Breast epithelium (tissue), 4 donors: ENCODE measurements at regions not wholly inside any gene's neighbourhood (a gene's known extent, or its start where the extent isn't known, plus 50 kb on each side); places are given as distances from the start of the nearest gene placed in this dataset.

Experiments
- DNase-seq, 2 donors: peaks; one replicate each; pipeline ENCODE4 v3.0.0-alpha.2; 2019; ENCODE audit warnings: low spot score in 2 of 2
- H3K27ac ChIP-seq, 2 donors: fragments of 200-600 bp; sonication (generic) in 1 of 2; one replicate each; pipeline ENCODE4 v1.5.1; 2016 to 2019; ENCODE audit warnings: mild to moderate bottlenecking in 1 of 2
- H3K27me3 ChIP-seq, 2 donors: fragments of 200-600 bp; sonication (generic) in 1 of 2; one replicate each; pipeline versions ENCODE4 v1.5.1 to v1.6.0; 2017 to 2019; ENCODE audit warnings: control low read depth in 1 of 2, mild to moderate bottlenecking in 1 of 2
- H3K36me3 ChIP-seq: fragments of 200-600 bp; one replicate; pipeline ENCODE4 v1.5.1; 2019
- H3K4me1 ChIP-seq, 2 donors: fragments of 200-600 bp; sonication (generic); one replicate each; pipeline ENCODE4 v1.5.1; 2016 to 2019; ENCODE audit warnings: control low read depth in 1 of 2
- H3K4me3 ChIP-seq, 3 donors: fragments of 200-600 bp; sonication (generic); 1 replicate in 2 of 3; 2 replicates in 1 of 3; pipeline ENCODE4 v1.5.1; 2016 to 2019; ENCODE audit warnings: mild to moderate bottlenecking in 3 of 3, moderate library complexity in 2 of 3
- H3K9me3 ChIP-seq, 2 donors: fragments of 200-600 bp; sonication (generic) in 1 of 2; one replicate each; pipeline ENCODE4 v1.5.1; 2016 to 2019; ENCODE audit warnings: control low read depth in 1 of 2
- CTCF ChIP-seq, 3 donors: fragments of 450-650 bp; IDR thresholded peaks; one replicate each; pipeline ENCODE4 v1.5.1; 2016 to 2017; ENCODE audit warnings: antibody characterized with exemption in 3 of 3, mild to moderate bottlenecking in 3 of 3, moderate library complexity in 3 of 3
- POLR2A ChIP-seq: fragments of 450-650 bp; IDR thresholded peaks from one replicate; pipeline ENCODE4 v1.6.1; 2016; ENCODE audit warnings: antibody characterized with exemption, mild to moderate bottlenecking, moderate library complexity
- POLR2AphosphoS5 ChIP-seq, 3 donors: sonication (generic); formaldehyde crosslinking; IDR thresholded peaks; one replicate each; pipeline ENCODE4 v1.6.1; 2017; ENCODE audit warnings: antibody characterized with exemption in 3 of 3
- intact Hi-C: fragments of 100-400 bp; cut with DNase I; formaldehyde crosslinking; loops from one replicate; pipeline ENCODE4 v1.15.1; 2023; ENCODE audit warnings: low total_unique reads

- TF ChIP-seq CTCF (IDR thresholded peaks at IDR 0.05) (no peak), POLR2AphosphoS5 (IDR thresholded peaks at IDR 0.05) (no peak), POLR2A (no peak)
- intact Hi-C loops: no loop called here
- no peak for DNase-seq
Measured at GRCh38 chr11:71357414-71357813, 90.8 kb downstream of the DHCR7 start.

GRCh38 chr11:71356904-71357303 lies 91.3 kb downstream of the DHCR7 start:
- intact Hi-C loops: no loop called here
- TF ChIP-seq POLR2A (no peak), POLR2AphosphoS5 (IDR thresholded peaks at IDR 0.05) (no peak), CTCF (IDR thresholded peaks at IDR 0.05) (no peak)
- Histone ChIP-seq H3K9me3 (no peaks in the 10 kb centered on the region), H3K4me1 (no peaks in the 10 kb centered on the region), H3K27me3 (no peaks in the 10 kb centered on the region), H3K4me3 (no peak overlapping the region), H3K27ac (no peak overlapping the region), H3K36me3 (no peaks in the 10 kb centered on the region)
- no peak for DNase-seq

More at GRCh38 chr11:71357414-71357813, 90.8 kb downstream of the DHCR7 start:
- H3K36me3 ChIP-seq: no peaks in the 10 kb centered on the region
- no peaks in the 10 kb centered on the region for H3K9me3 ChIP-seq
- no peaks in the 10 kb centered on the region for H3K27me3 ChIP-seq
- H3K4me3 ChIP-seq: no peak overlapping the region
- H3K4me1 ChIP-seq: no peaks in the 10 kb centered on the region
- H3K27ac ChIP-seq: no peak overlapping the region

GRCh38 chr11:71356280-71356876 lies 91.8 kb downstream of the DHCR7 start:
- H3K27ac ChIP-seq: no peak overlapping the region
- TF ChIP-seq POLR2A: no peak
- TF ChIP-seq POLR2AphosphoS5 (IDR thresholded peaks at IDR 0.05): no peak
- TF ChIP-seq CTCF (IDR thresholded peaks at IDR 0.05): no peak
- H3K36me3 ChIP-seq: no peaks in the 10 kb centered on the region
- DNase-seq: no peak
- H3K27me3 ChIP-seq: no peaks in the 10 kb centered on the region
- no peaks in the 10 kb centered on the region for H3K4me1 ChIP-seq
- H3K9me3 ChIP-seq: no peaks in the 10 kb centered on the region
- intact Hi-C loops: no loop called here
- no peak overlapping the region for H3K4me3 ChIP-seq

GRCh38 chr11:71355281-71355680 lies 92.9 kb downstream of the DHCR7 start:
- Histone ChIP-seq H3K36me3 (no peaks in the 10 kb centered on the region), H3K4me3 (no peak overlapping the region), H3K27ac (no peak overlapping the region), H3K4me1 (no peaks in the 10 kb centered on the region), H3K9me3 (no peaks in the 10 kb centered on the region), H3K27me3 (no peaks in the 10 kb centered on the region)
- no peak for TF ChIP-seq POLR2AphosphoS5 (IDR thresholded peaks at IDR 0.05)
- DNase-seq: no peak
- intact Hi-C loops: no loop called here

GRCh38 chr11:71354394-71355105 lies 93.6 kb downstream of the DHCR7 start:
- H3K27me3 ChIP-seq: no peaks in the 10 kb centered on the region
- no peaks in the 10 kb centered on the region for H3K9me3 ChIP-seq
- DNase-seq: no peak
- intact Hi-C loops: no loop called here
- H3K36me3 ChIP-seq: no peaks in the 10 kb centered on the region
- no peak overlapping the region for H3K4me3 ChIP-seq
- TF ChIP-seq CTCF (IDR thresholded peaks at IDR 0.05) (no peak), POLR2A (no peak), POLR2AphosphoS5 (IDR thresholded peaks at IDR 0.05) (no peak)
- no peak overlapping the region for H3K27ac ChIP-seq
- no peaks in the 10 kb centered on the region for H3K4me1 ChIP-seq
